Astrocyte (in vitro differentiated cells and primary cell): ENCODE measurements at regions not wholly inside any gene's neighbourhood (a gene's known extent, or its start where the extent isn't known, plus 50 kb on each side); places are given as distances from the start of the nearest gene placed in this dataset.

Source experiments
- EZH2 ChIP-seq: IDR thresholded peaks from 2 replicates; pipeline ENCODE4 v1.6.1; 2012; ENCODE audit warnings: mild to moderate bottlenecking, low read length, inconsistent platforms; ENCODE audit not compliant: insufficient read depth
- TF ChIP-seq, protein P1 (sequence below): IDR thresholded peaks from 2 replicates; pipeline ENCODE4 v1.5.1; 2011; ENCODE audit warnings: low read depth, mild to moderate bottlenecking, inconsistent platforms, low read length, moderate library complexity; ENCODE audit not compliant: insufficient read depth

DNA sequence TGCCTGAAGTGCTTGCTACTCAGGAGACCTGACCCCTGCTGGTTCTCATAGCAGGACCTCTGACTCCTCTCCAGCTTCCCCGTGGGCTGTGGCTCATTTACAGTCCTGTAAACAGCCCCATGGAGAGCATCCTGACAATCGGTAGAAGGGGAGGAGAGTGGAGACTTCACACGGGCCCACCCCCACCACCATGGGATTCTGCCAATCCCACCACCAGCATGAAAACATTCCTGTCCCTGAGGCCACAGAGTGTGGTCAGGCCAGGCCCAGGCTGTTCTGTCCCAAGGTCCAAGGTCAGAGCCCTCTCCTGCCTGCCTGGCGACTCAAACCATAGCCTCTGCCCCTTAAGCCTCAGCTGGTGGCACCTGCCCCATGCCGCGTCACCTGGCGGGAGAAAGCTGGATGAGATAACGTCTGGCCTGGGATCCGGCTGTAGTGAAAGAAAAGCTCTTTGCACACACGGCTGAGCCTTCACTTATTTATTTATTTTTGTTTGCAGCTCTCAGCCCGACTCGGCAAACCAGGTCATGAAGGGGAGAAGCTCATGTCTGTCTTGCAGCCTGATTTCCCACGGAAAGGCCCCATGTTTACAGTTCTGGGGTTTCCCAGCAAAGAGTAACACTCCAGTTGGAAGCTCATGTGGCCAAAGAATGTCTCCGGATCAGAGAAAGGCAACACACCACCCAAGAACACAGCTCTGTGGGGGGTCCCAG is 293.6 kb upstream of the ZMIZ1 start:
- TF ChIP-seq, protein P1, sequence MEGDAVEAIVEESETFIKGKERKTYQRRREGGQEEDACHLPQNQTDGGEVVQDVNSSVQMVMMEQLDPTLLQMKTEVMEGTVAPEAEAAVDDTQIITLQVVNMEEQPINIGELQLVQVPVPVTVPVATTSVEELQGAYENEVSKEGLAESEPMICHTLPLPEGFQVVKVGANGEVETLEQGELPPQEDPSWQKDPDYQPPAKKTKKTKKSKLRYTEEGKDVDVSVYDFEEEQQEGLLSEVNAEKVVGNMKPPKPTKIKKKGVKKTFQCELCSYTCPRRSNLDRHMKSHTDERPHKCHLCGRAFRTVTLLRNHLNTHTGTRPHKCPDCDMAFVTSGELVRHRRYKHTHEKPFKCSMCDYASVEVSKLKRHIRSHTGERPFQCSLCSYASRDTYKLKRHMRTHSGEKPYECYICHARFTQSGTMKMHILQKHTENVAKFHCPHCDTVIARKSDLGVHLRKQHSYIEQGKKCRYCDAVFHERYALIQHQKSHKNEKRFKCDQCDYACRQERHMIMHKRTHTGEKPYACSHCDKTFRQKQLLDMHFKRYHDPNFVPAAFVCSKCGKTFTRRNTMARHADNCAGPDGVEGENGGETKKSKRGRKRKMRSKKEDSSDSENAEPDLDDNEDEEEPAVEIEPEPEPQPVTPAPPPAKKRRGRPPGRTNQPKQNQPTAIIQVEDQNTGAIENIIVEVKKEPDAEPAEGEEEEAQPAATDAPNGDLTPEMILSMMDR, result no peak
- TF ChIP-seq EZH2, result no peak
